Thoracic aorta (tissue), 2 donors: ENCODE measurements at regions not wholly inside any gene's neighbourhood (a gene's known extent, or its start where the extent isn't known, plus 50 kb on each side); places are given as distances from the start of the nearest gene placed in this dataset.

Experiments used
- ATAC-seq: fragments of 150-250 bp; one replicate; pipeline ENCODE4 v1.8.0; 2017; ENCODE audit warnings: low read depth; ENCODE audit not compliant: insufficient number of reproducible peaks, low FRiP score
- DNase-seq: peaks from one replicate; pipeline ENCODE4 v3.0.0-alpha.2; 2020; ENCODE audit warnings: low spot score
- H3K27ac ChIP-seq, 2 donors: fragments of 200-600 bp; sonication (generic); 1 replicate in 1 of 2; 2 replicates in 1 of 2; pipeline ENCODE4 v1.5.1; 2016; ENCODE audit warnings: mild to moderate bottlenecking in 2 of 2, moderate library complexity in 2 of 2
- H3K27me3 ChIP-seq: fragments of 200-600 bp; sonication (generic); replicated peaks from 2 replicates; pipeline ENCODE4 v1.6.0; 2016; ENCODE audit warnings: mild to moderate bottlenecking; ENCODE audit not compliant: insufficient read depth
- H3K36me3 ChIP-seq: fragments of 200-600 bp; sonication (generic); one replicate; pipeline ENCODE4 v1.5.1; 2016
- H3K4me1 ChIP-seq, 2 donors: fragments of 200-600 bp; sonication (generic); 1 replicate in 1 of 2; 2 replicates in 1 of 2; pipeline versions ENCODE4 v1.5.1 to v1.6.0; 2016; ENCODE audit warnings: low read depth in 2 of 2, mild to moderate bottlenecking in 1 of 2; ENCODE audit not compliant: control insufficient read depth in 1 of 2
- H3K4me3 ChIP-seq: fragments of 200-600 bp; sonication (generic); 2 replicates; pipeline ENCODE4 v1.5.1; 2016; ENCODE audit warnings: mild to moderate bottlenecking
- H3K9me3 ChIP-seq: fragments of 200-600 bp; sonication (generic); 2 replicates; pipeline ENCODE4 v1.5.1; 2016
- TF ChIP-seq, protein P1 (sequence below): fragments of 200-600 bp; sonication (generic); IDR thresholded peaks from one replicate; pipeline ENCODE4 v1.5.1; 2019; ENCODE audit warnings: antibody characterized with exemption

DNA sequence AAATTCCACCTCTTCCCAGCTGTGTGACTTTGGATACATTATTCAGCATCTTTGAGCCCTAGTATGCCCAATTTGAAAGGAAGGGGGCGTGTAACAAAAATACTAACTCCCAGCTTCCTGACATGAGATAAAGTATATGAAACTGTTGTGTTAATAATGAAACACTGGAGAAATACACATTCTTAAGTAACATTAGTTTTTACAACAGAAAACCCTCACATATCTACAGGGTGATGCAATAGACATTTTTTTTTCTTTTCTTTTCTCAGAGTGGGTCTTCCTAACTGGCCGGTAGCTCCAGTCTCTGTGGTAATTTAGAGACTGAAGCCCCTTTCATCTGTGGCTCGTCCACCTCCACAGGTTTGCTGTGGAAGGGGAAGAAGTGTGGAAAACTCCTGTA is 79.5 kb downstream of the CD83 start:
- Histone ChIP-seq H3K36me3 (no peaks in the 10 kb centered on the region), H3K9me3 (no peaks in the 10 kb centered on the region), H3K27me3 (no peaks in the 10 kb centered on the region), H3K4me1 (no peaks in the 10 kb centered on the region), H3K27ac (no peak overlapping the region), H3K4me3 (no peak overlapping the region)
- TF ChIP-seq, protein P1, sequence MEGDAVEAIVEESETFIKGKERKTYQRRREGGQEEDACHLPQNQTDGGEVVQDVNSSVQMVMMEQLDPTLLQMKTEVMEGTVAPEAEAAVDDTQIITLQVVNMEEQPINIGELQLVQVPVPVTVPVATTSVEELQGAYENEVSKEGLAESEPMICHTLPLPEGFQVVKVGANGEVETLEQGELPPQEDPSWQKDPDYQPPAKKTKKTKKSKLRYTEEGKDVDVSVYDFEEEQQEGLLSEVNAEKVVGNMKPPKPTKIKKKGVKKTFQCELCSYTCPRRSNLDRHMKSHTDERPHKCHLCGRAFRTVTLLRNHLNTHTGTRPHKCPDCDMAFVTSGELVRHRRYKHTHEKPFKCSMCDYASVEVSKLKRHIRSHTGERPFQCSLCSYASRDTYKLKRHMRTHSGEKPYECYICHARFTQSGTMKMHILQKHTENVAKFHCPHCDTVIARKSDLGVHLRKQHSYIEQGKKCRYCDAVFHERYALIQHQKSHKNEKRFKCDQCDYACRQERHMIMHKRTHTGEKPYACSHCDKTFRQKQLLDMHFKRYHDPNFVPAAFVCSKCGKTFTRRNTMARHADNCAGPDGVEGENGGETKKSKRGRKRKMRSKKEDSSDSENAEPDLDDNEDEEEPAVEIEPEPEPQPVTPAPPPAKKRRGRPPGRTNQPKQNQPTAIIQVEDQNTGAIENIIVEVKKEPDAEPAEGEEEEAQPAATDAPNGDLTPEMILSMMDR, result no peak
- no peak for DNase-seq
- no peak for ATAC-seq

- H3K4me1 ChIP-seq, result no peaks in the 10 kb centered on the region
- no peaks in the 10 kb centered on the region for H3K27me3 ChIP-seq
- TF ChIP-seq, protein P1, result no peak
- no peak for DNase-seq
- no peak for ATAC-seq
- H3K4me3 ChIP-seq, result no peak overlapping the region
- H3K9me3 ChIP-seq, result no peaks in the 10 kb centered on the region
- H3K36me3 ChIP-seq, result no peaks in the 10 kb centered on the region
- no peak overlapping the region for H3K27ac ChIP-seq
Measured at GRCh38 chr6:14200047-14200446, 82.5 kb downstream of the CD83 start.

- no peaks in the 10 kb centered on the region for H3K4me1 ChIP-seq
- H3K4me3 ChIP-seq, result no peak overlapping the region
- DNase-seq (no peak), ATAC-seq (no peak)
- H3K36me3 ChIP-seq, result no peaks in the 10 kb centered on the region
- no peak overlapping the region for H3K27ac ChIP-seq
- no peaks in the 10 kb centered on the region for H3K27me3 ChIP-seq
- H3K9me3 ChIP-seq, result no peaks in the 10 kb centered on the region
- TF ChIP-seq, protein P1, result no peak
Measured at GRCh38 chr6:14202947-14203346, 85.4 kb downstream of the CD83 start.

- Histone ChIP-seq H3K27me3 (no peaks in the 10 kb centered on the region), H3K4me1 (peaks cover 0 to under 1% of the 10 kb centered on the region in 2 donors), H3K9me3 (no peaks in the 10 kb centered on the region), H3K36me3 (no peaks in the 10 kb centered on the region), H3K27ac (no peak overlapping the region), H3K4me3 (no peak overlapping the region)
- no peak for DNase-seq
- TF ChIP-seq, protein P1, result no peak
- no peak for ATAC-seq
Measured at GRCh38 chr6:14206391-14206790, 88.8 kb downstream of the CD83 start.

DNA sequence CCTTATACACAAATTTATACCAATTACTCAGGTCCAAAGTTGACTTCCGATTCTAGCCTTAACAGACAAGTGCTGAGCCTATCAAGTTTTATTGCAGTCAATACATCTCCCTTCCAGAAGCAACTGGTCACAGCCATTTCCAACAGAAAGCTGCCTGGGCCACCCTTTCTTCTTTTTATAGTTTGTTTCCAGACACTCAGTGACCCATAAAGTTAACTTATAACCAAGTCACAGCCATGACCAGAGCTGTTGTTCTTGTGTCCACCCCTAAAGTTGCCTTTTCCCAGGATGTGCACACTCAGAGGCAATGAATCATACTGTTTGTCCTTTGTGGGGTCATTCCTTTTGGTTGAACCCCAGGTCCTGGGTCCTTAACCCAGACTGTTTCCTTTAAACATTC is 89.9 kb downstream of the CD83 start:
- DNase-seq, result no peak

More for the DNA sequence above, 89.9 kb downstream of the CD83 start:
- Histone ChIP-seq H3K27me3 (no peaks in the 10 kb centered on the region), H3K27ac (no peak overlapping the region), H3K4me1 (peaks cover 8 to 9% of the 10 kb centered on the region in 2 donors), H3K36me3 (no peaks in the 10 kb centered on the region), H3K4me3 (no peak overlapping the region), H3K9me3 (no peaks in the 10 kb centered on the region)
- ATAC-seq, result no peak
- TF ChIP-seq, protein P1, result no peak
